CD14-positive monocyte (primary cell): ENCODE measurements at regions not wholly inside any gene's neighbourhood (a gene's known extent, or its start where the extent isn't known, plus 50 kb on each side); places are given as distances from the start of the nearest gene placed in this dataset.
A peak's percentile ranks its signal among the peaks of the same experiment; 100 is the strongest.

ENCODE experiments used
- DNase-seq, 3 donors: peaks; one replicate each; pipeline ENCODE4 v3.0.0-alpha.2; 2011 to 2022
- H2AFZ ChIP-seq: 2 replicates; pipeline ENCODE4 v1.6.0; 2012; ENCODE audit warnings: mild to moderate bottlenecking, low read depth, low read length, inconsistent platforms; ENCODE audit not compliant: insufficient read depth, poor library complexity, severe bottlenecking
- H3K27ac ChIP-seq, 2 donors: 1 replicate in 1 of 2; 2 replicates in 1 of 2; pipeline ENCODE4 v1.5.1; 2012 to 2013; ENCODE audit warnings: low read length in 2 of 2, control low read depth in 1 of 2, inconsistent platforms in 1 of 2, low read depth in 1 of 2, mild to moderate bottlenecking in 1 of 2
- H3K27me3 ChIP-seq, 2 donors: one replicate each; pipeline versions ENCODE4 v1.6.0 to v1.6.1; 2011 to 2013; ENCODE audit warnings: low read length in 2 of 2; ENCODE audit not compliant: control insufficient read depth in 2 of 2, insufficient read depth in 2 of 2
- H3K36me3 ChIP-seq, 2 donors: replicated peaks in 1 of 2; 1 replicate in 1 of 2; 2 replicates in 1 of 2; pipeline versions ENCODE4 v1.5.1 to v1.6.1; 2012 to 2013; ENCODE audit warnings: low read length in 2 of 2, control low read depth in 1 of 2, inconsistent platforms in 1 of 2, mild to moderate bottlenecking in 1 of 2; ENCODE audit not compliant: insufficient read depth in 2 of 2, control insufficient read depth in 1 of 2
- H3K4me1 ChIP-seq, 2 donors: 1 replicate in 1 of 2; 2 replicates in 1 of 2; pipeline versions ENCODE4 v1.5.1 to v1.6.1; 2012 to 2013; ENCODE audit warnings: low read length in 2 of 2, control low read depth in 1 of 2, inconsistent platforms in 1 of 2, mild to moderate bottlenecking in 1 of 2, moderate library complexity in 1 of 2; ENCODE audit not compliant: insufficient read depth in 2 of 2, control insufficient read depth in 1 of 2
- H3K4me2 ChIP-seq: replicated peaks from 2 replicates; pipeline ENCODE3; 2012; ENCODE audit warnings: low read length, moderate library complexity, mild to moderate bottlenecking; ENCODE audit not compliant: poor library complexity, severe bottlenecking; ENCODE audit errors: extremely low read depth
- H3K4me3 ChIP-seq, 3 experiments: fragments of 200-600 bp in 1 of 3; sonication (generic) in 1 of 3; replicated peaks in 1 of 3; 1 replicate in 2 of 3; 2 replicates in 1 of 3; pipeline ENCODE4 v1.5.1; 2011 to 2013; ENCODE audit warnings: low read length in 3 of 3, mild to moderate bottlenecking in 3 of 3, control low read depth in 2 of 3, low read depth in 2 of 3, inconsistent platforms in 1 of 3, moderate library complexity in 1 of 3
- H3K79me2 ChIP-seq: 2 replicates; pipeline ENCODE4 v1.6.0; 2012; ENCODE audit warnings: mild to moderate bottlenecking, control low read depth, inconsistent platforms, low read length, moderate library complexity; ENCODE audit not compliant: insufficient read depth
- H3K9ac ChIP-seq: 2 replicates; pipeline ENCODE4 v1.6.0; 2017; ENCODE audit warnings: low read length, mild to moderate bottlenecking; ENCODE audit not compliant: insufficient read depth, poor library complexity, severe bottlenecking
- H3K9me3 ChIP-seq, 2 donors: replicated peaks in 1 of 2; 1 replicate in 1 of 2; 2 replicates in 1 of 2; pipeline versions ENCODE4 v1.5.1 to v1.6.1; 2012 to 2013; ENCODE audit warnings: low read length in 2 of 2, control low read depth in 1 of 2; ENCODE audit not compliant: control insufficient read depth in 1 of 2, insufficient read depth in 1 of 2
- H4K20me1 ChIP-seq: 2 replicates; pipeline ENCODE4 v1.6.0; 2012; ENCODE audit warnings: mild to moderate bottlenecking, low read length, control low read depth, moderate library complexity; ENCODE audit not compliant: insufficient read depth
- H3K27ac Mint-ChIP-seq, 7 donors: one replicate each; pipeline ENCODE4 v1.8.0; 2020; ENCODE audit warnings: mild to moderate bottlenecking in 7 of 7, mixed read lengths in 7 of 7, moderate library complexity in 6 of 7, inconsistent platforms in 2 of 7
- H3K27me3 Mint-ChIP-seq, 3 donors: one replicate each; pipeline ENCODE4 v1.8.0; 2021 to 2022; ENCODE audit warnings: low read depth in 3 of 3, mild to moderate bottlenecking in 3 of 3, mixed read lengths in 3 of 3, moderate library complexity in 3 of 3, inconsistent platforms in 1 of 3
- H3K36me3 Mint-ChIP-seq, 2 donors: one replicate each; pipeline ENCODE4 v1.8.0; 2020; ENCODE audit warnings: mixed read lengths in 2 of 2, inconsistent platforms in 1 of 2, mild to moderate bottlenecking in 1 of 2
- H3K4me1 Mint-ChIP-seq: one replicate; pipeline ENCODE4 v1.8.0; 2020; ENCODE audit warnings: mild to moderate bottlenecking, mixed read lengths
- H3K4me3 Mint-ChIP-seq, 2 donors: one replicate each; pipeline ENCODE4 v1.8.0; 2020; ENCODE audit warnings: mild to moderate bottlenecking in 2 of 2, mixed read lengths in 2 of 2, moderate library complexity in 1 of 2
- H3K9me3 Mint-ChIP-seq, 7 donors: one replicate each; pipeline ENCODE4 v1.8.0; 2020 to 2022; ENCODE audit warnings: mixed read lengths in 7 of 7, mild to moderate bottlenecking in 6 of 7, moderate library complexity in 6 of 7, inconsistent platforms in 2 of 7
- intact Hi-C, 2 donors: fragments of 100-400 bp; cut with micrococcal nuclease; formaldehyde crosslinking; loops; one replicate each; pipeline versions ENCODE4 v1.15.0 to v1.15.1; 2023
- TF ChIP-seq, protein P1 (sequence below): fragments of 200-600 bp; IDR thresholded peaks from one replicate; pipeline ENCODE4 v1.8.0; 2022; ENCODE audit warnings: antibody characterized with exemption, mild to moderate bottlenecking

DNA sequence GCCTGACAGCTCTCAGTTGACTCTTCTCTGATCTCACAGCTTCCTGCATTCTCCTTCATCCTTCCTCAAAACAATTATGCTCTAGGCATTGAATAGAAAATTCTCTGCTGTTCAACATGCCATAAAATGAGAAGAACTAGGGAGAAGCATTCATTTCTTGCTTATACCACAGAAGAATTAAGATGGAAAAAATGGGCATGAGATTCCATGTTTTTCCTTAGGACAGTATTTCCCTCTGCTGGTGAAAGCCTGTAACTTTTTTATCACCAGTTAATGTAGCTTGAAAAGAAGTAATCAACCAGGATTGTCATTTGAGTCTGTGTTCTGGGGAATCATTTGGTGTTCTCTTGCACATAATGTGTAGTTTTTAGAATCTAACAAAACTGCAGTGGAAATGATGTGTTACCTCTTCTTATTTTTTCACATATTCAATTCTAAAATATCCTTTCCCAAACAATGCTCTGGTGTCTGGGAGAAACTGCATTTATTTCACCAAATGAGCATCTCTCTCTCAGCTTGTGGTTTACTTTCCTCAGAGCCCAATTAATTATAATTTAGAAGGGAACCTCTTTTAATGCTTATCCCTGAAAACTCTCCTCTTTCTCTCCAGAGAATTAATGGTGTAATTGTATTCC lies 92.8 kb upstream of the DCBLD2 start:
- H3K27ac ChIP-seq = no peak overlapping the region
- no peak overlapping the region for H2AFZ ChIP-seq
- Mint-ChIP-seq H3K9me3 (peaks cover 0 to 1% (median 0%) of the 10 kb centered on the region in 7 donors), H3K4me1 (no peaks in the 10 kb centered on the region), H3K36me3 (no peaks in the 10 kb centered on the region), H3K27ac (no peak overlapping the region), H3K27me3 (peaks cover 0 to 5% (median 3%) of the 10 kb centered on the region in 3 donors), H3K4me3 (no peak overlapping the region)
- H3K79me2 ChIP-seq = no peaks in the 10 kb centered on the region
- no peaks in the 10 kb centered on the region for H3K27me3 ChIP-seq
- H3K9me3 ChIP-seq = no peaks in the 10 kb centered on the region
- DNase-seq = no peak
- H3K36me3 ChIP-seq = no peaks in the 10 kb centered on the region
- H3K4me1 ChIP-seq = no peaks in the 10 kb centered on the region
- H3K4me2 ChIP-seq = no peak overlapping the region
- intact Hi-C loops = no loop called here
- no peaks in the 10 kb centered on the region for H4K20me1 ChIP-seq
- TF ChIP-seq, protein P1, sequence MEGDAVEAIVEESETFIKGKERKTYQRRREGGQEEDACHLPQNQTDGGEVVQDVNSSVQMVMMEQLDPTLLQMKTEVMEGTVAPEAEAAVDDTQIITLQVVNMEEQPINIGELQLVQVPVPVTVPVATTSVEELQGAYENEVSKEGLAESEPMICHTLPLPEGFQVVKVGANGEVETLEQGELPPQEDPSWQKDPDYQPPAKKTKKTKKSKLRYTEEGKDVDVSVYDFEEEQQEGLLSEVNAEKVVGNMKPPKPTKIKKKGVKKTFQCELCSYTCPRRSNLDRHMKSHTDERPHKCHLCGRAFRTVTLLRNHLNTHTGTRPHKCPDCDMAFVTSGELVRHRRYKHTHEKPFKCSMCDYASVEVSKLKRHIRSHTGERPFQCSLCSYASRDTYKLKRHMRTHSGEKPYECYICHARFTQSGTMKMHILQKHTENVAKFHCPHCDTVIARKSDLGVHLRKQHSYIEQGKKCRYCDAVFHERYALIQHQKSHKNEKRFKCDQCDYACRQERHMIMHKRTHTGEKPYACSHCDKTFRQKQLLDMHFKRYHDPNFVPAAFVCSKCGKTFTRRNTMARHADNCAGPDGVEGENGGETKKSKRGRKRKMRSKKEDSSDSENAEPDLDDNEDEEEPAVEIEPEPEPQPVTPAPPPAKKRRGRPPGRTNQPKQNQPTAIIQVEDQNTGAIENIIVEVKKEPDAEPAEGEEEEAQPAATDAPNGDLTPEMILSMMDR = peak; percentile 14
- no peak overlapping the region for H3K9ac ChIP-seq
- H3K4me3 ChIP-seq = no peak overlapping the region

DNA sequence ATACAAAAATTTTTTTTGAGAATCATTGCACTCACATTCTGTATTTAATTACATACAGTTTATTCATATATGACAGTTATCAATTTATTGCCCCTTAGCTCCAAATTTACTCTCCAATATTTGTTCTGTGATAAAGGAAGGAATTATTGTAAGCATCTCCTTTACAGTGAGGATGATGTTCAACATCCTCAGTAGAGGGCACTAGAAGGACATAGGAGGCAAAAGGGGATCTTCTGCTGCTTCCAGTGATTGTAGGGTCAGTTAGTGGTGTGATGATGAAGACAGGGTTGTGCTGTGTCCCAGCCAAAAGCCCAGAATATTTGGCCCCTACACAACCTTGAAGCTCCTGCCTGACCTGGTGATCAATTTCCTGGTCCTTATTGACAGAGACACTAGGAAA lies 89.9 kb upstream of the DCBLD2 start:
- Histone ChIP-seq H2AFZ (no peak overlapping the region), H3K27me3 (no peaks in the 10 kb centered on the region), H3K36me3 (no peaks in the 10 kb centered on the region), H3K4me1 (no peaks in the 10 kb centered on the region), H3K9me3 (no peaks in the 10 kb centered on the region), H3K79me2 (no peaks in the 10 kb centered on the region), H3K4me3 (no peak overlapping the region), H3K27ac (no peak overlapping the region), H3K9ac (no peak overlapping the region), H3K4me2 (no peak overlapping the region), H4K20me1 (no peaks in the 10 kb centered on the region)
- H3K9me3 Mint-ChIP-seq = peaks cover 0 to 1% (median 0%) of the 10 kb centered on the region in 7 donors
- no peaks in the 10 kb centered on the region for H3K4me1 Mint-ChIP-seq
- H3K27ac Mint-ChIP-seq = no peak overlapping the region
- intact Hi-C loops = no loop called here
- no peak for DNase-seq
- H3K36me3 Mint-ChIP-seq = no peaks in the 10 kb centered on the region
- H3K27me3 Mint-ChIP-seq = peaks cover 2 to 3% (median 3%) of the 10 kb centered on the region in 3 donors
- H3K4me3 Mint-ChIP-seq = no peak overlapping the region
- TF ChIP-seq, protein P1 = no peak
